ENCODE measurements at regions not wholly inside any gene's neighbourhood (a gene's known extent, or its start where the extent isn't known, plus 50 kb on each side); places are given as distances from the start of the nearest gene placed in this dataset.

DNA sequence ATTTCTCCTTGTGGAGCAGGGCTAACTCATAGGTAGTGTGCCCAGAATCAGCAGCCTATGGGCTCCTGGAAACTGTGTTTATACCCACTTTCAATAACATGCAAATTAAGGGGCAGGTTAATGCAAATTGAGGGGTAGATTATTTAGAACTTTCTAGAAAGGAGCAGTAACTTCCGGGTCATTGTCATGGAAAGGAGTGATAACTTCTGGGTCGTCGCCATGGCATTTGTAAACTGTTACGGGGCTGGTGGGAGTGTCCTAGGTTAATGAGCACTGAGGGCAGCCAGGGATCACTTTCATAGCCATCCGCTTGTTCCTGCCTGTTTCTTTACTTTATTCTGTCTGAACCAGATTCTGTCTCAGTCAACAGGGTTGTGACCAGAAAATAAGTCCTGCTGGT is 143.3 kb upstream of the RFLNA start:
- Histone ChIP-seq H3K9me1 (ENCODE audit: control insufficient read depth, insufficient read depth, low read length) (no peaks in the 10 kb centered on the region), H3K9me3 (replicated peaks; ENCODE audit: control insufficient read depth, insufficient read depth, low read depth, low read length) (no peaks in the 10 kb centered on the region; the same call in 1 of the 2 replicates), H3K27ac (ENCODE audit: extremely low read depth, low read depth, low read length) (no peak overlapping the region), H3K79me2 (ENCODE audit: control insufficient read depth, insufficient read depth, low read length) (no peaks in the 10 kb centered on the region), H3K36me3 (ENCODE audit: control insufficient read depth, insufficient read depth, low read length) (no peaks in the 10 kb centered on the region), H2AFZ (ENCODE audit: low read depth, low read length) (no peak overlapping the region), H3K4me2 (ENCODE audit: insufficient read depth, low read length) (no peak overlapping the region), H3K4me3 (no peak overlapping the region), H4K20me1 (replicated peaks; ENCODE audit: control insufficient read depth, insufficient read depth, low read length) (no peaks in the 10 kb centered on the region), H3K27me3 (ENCODE audit: control insufficient read depth in 2 of 2, insufficient read depth in 2 of 2, low read length in 2 of 2) (peaks cover 13 to 67% of the 10 kb centered on the region in 2 experiments; a peak in 4 of 5 replicates), H3K9ac (ENCODE audit: insufficient read depth in 1 of 2, low read depth in 2 of 2, low read length in 2 of 2) (no peak overlapping the region), H3K4me1 (replicated peaks in 1 of 2; ENCODE audit: control insufficient read depth in 2 of 2, insufficient read depth in 2 of 2, low read length in 2 of 2) (no peaks in the 10 kb centered on the region; a peak in 1 of 5 replicates)
- ChIA-PET POLR2A (no interaction called here), CTCF (ENCODE audit: low intra/inter-chr PET ratio) (no interaction called here)
- FAIRE-seq (no peak), DNase-seq (ENCODE audit: extremely low read depth in 1 of 4, low spot score in 3 of 4) (no peak), ATAC-seq (no peak)
- in situ Hi-C loops (cut with MboI): no loop called here
- 6% methylated on average over 5 of the region's 5 CpGs for WGBS (ENCODE audit: insufficient coverage, low coverage, missing lambda C conversion rate)
- TF ChIP-seq KLF10 (CRISPR knock-in tag; IDR thresholded peaks at IDR 0.05): no peak
- no peak for TF ChIP-seq ZKSCAN3 (CRISPR knock-in tag; IDR thresholded peaks at IDR 0.05)
- TF ChIP-seq ELF1 (tag; IDR thresholded peaks at IDR 0.05): no peak
- peak; percentile 67 for TF ChIP-seq RFX1 (IDR thresholded peaks at IDR 0.05)
- TF ChIP-seq NR2C1 (IDR thresholded peaks at IDR 0.05): peak; percentile 80
- peak; percentile 84 for TF ChIP-seq NR2C1 (tag; IDR thresholded peaks at IDR 0.05)
- TF ChIP-seq GABPB2 (CRISPR knock-in tag; conservative IDR thresholded peaks at IDR 0.05): no peak
- TF ChIP-seq NR2C2 (CRISPR knock-in tag; IDR thresholded peaks at IDR 0.05): peak; percentile 75; the same call in 1 of the 2 replicates
- TF ChIP-seq NR2C2 (tag; IDR thresholded peaks at IDR 0.05): peak; percentile 71; the same call in 1 of the 2 replicates
- no peak for TF ChIP-seq DMBX1 (CRISPR knock-in tag; IDR thresholded peaks at IDR 0.05; ENCODE audit: borderline replicate concordance)
- TF ChIP-seq, protein P1, sequence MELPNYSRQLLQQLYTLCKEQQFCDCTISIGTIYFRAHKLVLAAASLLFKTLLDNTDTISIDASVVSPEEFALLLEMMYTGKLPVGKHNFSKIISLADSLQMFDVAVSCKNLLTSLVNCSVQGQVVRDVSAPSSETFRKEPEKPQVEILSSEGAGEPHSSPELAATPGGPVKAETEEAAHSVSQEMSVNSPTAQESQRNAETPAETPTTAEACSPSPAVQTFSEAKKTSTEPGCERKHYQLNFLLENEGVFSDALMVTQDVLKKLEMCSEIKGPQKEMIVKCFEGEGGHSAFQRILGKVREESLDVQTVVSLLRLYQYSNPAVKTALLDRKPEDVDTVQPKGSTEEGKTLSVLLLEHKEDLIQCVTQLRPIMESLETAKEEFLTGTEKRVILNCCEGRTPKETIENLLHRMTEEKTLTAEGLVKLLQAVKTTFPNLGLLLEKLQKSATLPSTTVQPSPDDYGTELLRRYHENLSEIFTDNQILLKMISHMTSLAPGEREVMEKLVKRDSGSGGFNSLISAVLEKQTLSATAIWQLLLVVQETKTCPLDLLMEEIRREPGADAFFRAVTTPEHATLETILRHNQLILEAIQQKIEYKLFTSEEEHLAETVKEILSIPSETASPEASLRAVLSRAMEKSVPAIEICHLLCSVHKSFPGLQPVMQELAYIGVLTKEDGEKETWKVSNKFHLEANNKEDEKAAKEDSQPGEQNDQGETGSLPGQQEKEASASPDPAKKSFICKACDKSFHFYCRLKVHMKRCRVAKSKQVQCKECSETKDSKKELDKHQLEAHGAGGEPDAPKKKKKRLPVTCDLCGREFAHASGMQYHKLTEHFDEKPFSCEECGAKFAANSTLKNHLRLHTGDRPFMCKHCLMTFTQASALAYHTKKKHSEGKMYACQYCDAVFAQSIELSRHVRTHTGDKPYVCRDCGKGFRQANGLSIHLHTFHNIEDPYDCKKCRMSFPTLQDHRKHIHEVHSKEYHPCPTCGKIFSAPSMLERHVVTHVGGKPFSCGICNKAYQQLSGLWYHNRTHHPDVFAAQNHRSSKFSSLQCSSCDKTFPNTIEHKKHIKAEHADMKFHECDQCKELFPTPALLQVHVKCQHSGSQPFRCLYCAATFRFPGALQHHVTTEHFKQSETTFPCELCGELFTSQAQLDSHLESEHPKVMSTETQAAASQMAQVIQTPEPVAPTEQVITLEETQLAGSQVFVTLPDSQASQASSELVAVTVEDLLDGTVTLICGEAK (IDR thresholded peaks at IDR 0.05): peak; percentile 69
- TF ChIP-seq, protein P1 (CRISPR knock-in tag; IDR thresholded peaks at IDR 0.05): no peak
- no peak for TF ChIP-seq TCFL5 (CRISPR knock-in tag; conservative IDR thresholded peaks at IDR 0.05)
- TF ChIP-seq GABPA (tag; conservative IDR thresholded peaks at IDR 0.05; ENCODE audit: low read depth): peak; percentile 64
- no TSS peak for BruUV-seq (replicated peaks)
- intact Hi-C loops (cut with micrococcal nuclease): no loop called here
